HCT116 (cell line): ENCODE measurements at regions not wholly inside any gene's neighbourhood (a gene's known extent, or its start where the extent isn't known, plus 50 kb on each side); places are given as distances from the start of the nearest gene placed in this dataset.

Experiments used
- ATAC-seq: fragments of 200-7000 bp; cut with Tn5 transposase; 2 replicates; pipeline ENCODE4 v1.9.1; 2020; ENCODE audit warnings: mild to moderate bottlenecking, moderate library complexity
- BruUV-seq: library from RNA; stranded (reverse); fragments of 400-500 nt; replicated peaks from 2 replicates; lab custom pipeline; 2021; lab: Mats Ljungman, UMichigan
- CTCF ChIA-PET: fragments of 300-600 bp; sonication (Branson Sonifier 250); formaldehyde crosslinking; loops from one replicate; lab custom pipeline; 2021; ENCODE audit warnings: antibody characterized with exemption; lab: Charles Lee
- POLR2A ChIA-PET: fragments of 300-600, 350-600 bp; sonication (Branson Sonifier 250); formaldehyde crosslinking; loops from one replicate; lab custom pipeline; 2021; ENCODE audit warnings: antibody characterized with exemption; lab: Charles Lee
- RAD21 ChIA-PET, 2 experiments: fragments of 300-600 bp; sonication (Branson Sonifier 250); formaldehyde crosslinking; loops; one replicate each; lab custom pipeline; 2023; ENCODE audit warnings: low total read pairs in 2 of 2; ENCODE audit not compliant: uncharacterized antibody in 2 of 2, unreplicated experiment in 2 of 2, low non-redundant PET in 1 of 2; lab: Charles Lee
- DNase-seq: peaks from one replicate; pipeline ENCODE4 v3.0.0-alpha.2; 2010; ENCODE audit warnings: low read depth, low spot score
- H2AFZ ChIP-seq: fragments of 200-600 bp; shearing (Covaris generic), sonication (generic); 2 replicates; pipeline ENCODE4 v1.6.1; 2017; ENCODE audit warnings: low read depth, mixed run types, mixed read lengths, antibody characterized with exemption, low read length; ENCODE audit not compliant: poor library complexity, severe bottlenecking
- H3K27ac ChIP-seq: 2 replicates; pipeline ENCODE4 v1.5.1; 2012; ENCODE audit warnings: low read depth, low read length
- H3K27me3 ChIP-seq: fragments of 200-600 bp; sonication (generic); 2 replicates; pipeline ENCODE4 v1.6.1; 2016; ENCODE audit warnings: mixed run types, low read length, mixed read lengths; ENCODE audit not compliant: insufficient read depth
- H3K36me3 ChIP-seq, 2 experiments: fragments of 200-500 bp in 1 of 2; fragments of 200-600 bp in 1 of 2; sonication (Bioruptor generic) in 1 of 2; sonication (generic) in 1 of 2; 2 replicates each; pipeline versions ENCODE4 v1.5.1 to v1.6.1; 2014 to 2016; ENCODE audit warnings: low read length in 2 of 2, inconsistent platforms in 1 of 2, mixed read lengths in 1 of 2, mixed run types in 1 of 2; ENCODE audit not compliant: insufficient read depth in 2 of 2, control insufficient read depth in 1 of 2
- H3K4me1 ChIP-seq, 2 experiments: fragments of 200-600 bp in 1 of 2; sonication (generic) in 1 of 2; 2 replicates each; pipeline versions ENCODE4 v1.5.1 to v1.6.1; 2012 to 2017; ENCODE audit warnings: low read length in 2 of 2, inconsistent platforms in 1 of 2, mild to moderate bottlenecking in 1 of 2, mixed read lengths in 1 of 2, mixed run types in 1 of 2, moderate library complexity in 1 of 2; ENCODE audit not compliant: insufficient read depth in 2 of 2, control insufficient read depth in 1 of 2
- H3K4me2 ChIP-seq: fragments of 200-600 bp; sonication (generic); 2 replicates; pipeline ENCODE4 v1.6.1; 2017; ENCODE audit warnings: mixed run types, low read length, mixed read lengths
- H3K4me3 ChIP-seq, 2 experiments: fragments of 200-600 bp in 1 of 2; sonication (generic) in 1 of 2; replicated peaks in 1 of 2; 2 replicates each; pipeline ENCODE4 v1.5.1; 2011 to 2016; ENCODE audit warnings: low read length in 2 of 2, control low read depth in 1 of 2, low read depth in 1 of 2, mild to moderate bottlenecking in 1 of 2, mixed read lengths in 1 of 2, mixed run types in 1 of 2
- H3K79me2 ChIP-seq: fragments of 200-600 bp; sonication (generic); 2 replicates; pipeline ENCODE4 v1.6.1; 2017; ENCODE audit warnings: mild to moderate bottlenecking, mixed run types, low read length, moderate library complexity, mixed read lengths; ENCODE audit not compliant: insufficient read depth
- H3K9ac ChIP-seq: fragments of 200-600 bp; sonication (generic); 2 replicates; pipeline ENCODE4 v1.6.1; 2016; ENCODE audit warnings: low read length, mixed read lengths
- H3K9me2 ChIP-seq: fragments of 200-600 bp; sonication (generic), shearing (Covaris generic); 2 replicates; pipeline ENCODE4 v1.6.1; 2017; ENCODE audit warnings: mixed run types, mild to moderate bottlenecking, moderate library complexity; ENCODE audit not compliant: insufficient read depth
- H3K9me3 ChIP-seq, 2 experiments: fragments of 200-500 bp in 1 of 2; fragments of 200-600 bp in 1 of 2; sonication (Bioruptor generic) in 1 of 2; sonication (generic) in 1 of 2; 2 replicates each; pipeline ENCODE4 v1.6.1; 2014 to 2017; ENCODE audit warnings: low read length in 2 of 2, mixed read lengths in 2 of 2, inconsistent platforms in 1 of 2, low read depth in 1 of 2, mild to moderate bottlenecking in 1 of 2, mixed run types in 1 of 2, moderate library complexity in 1 of 2; ENCODE audit not compliant: control insufficient read depth in 1 of 2, insufficient read depth in 1 of 2
- H4K20me1 ChIP-seq: fragments of 200-600 bp; sonication (generic), shearing (Covaris generic); 2 replicates; pipeline ENCODE4 v1.6.1; 2017; ENCODE audit warnings: mixed run types, mild to moderate bottlenecking, moderate library complexity; ENCODE audit not compliant: insufficient read depth
- JUND ChIP-seq: IDR thresholded peaks from 2 replicates; pipeline ENCODE4 v1.6.1; 2012
- POLR2AphosphoS5 ChIP-seq: IDR thresholded peaks from 2 replicates; pipeline ENCODE4 v1.6.1; 2011; ENCODE audit warnings: mild to moderate bottlenecking, low read depth, low read length, moderate library complexity
- SIN3A ChIP-seq: IDR thresholded peaks from 2 replicates; pipeline ENCODE4 v1.6.1; 2012; ENCODE audit warnings: low read depth
- SRF ChIP-seq: IDR thresholded peaks from 2 replicates; pipeline ENCODE4 v1.6.1; 2012; ENCODE audit warnings: low read depth
- ZNF274 ChIP-seq: fragments of 200-500 bp; sonication (Bioruptor generic); IDR thresholded peaks from 2 replicates; pipeline ENCODE4 v1.6.1; 2014; ENCODE audit warnings: mild to moderate bottlenecking, low read depth, low read length, inconsistent platforms
- intact Hi-C: fragments of 100-400 bp; cut with micrococcal nuclease; formaldehyde crosslinking; loops from 2 replicates; pipeline ENCODE4 v1.10.0; 2022

- no peaks in the 10 kb centered on the region for H3K9me2 ChIP-seq
- no peak overlapping the region for H3K4me2 ChIP-seq
- ChIA-PET POLR2A (no interaction called here), RAD21 (no interaction called here), CTCF (no interaction called here)
- no TSS peak for BruUV-seq
- no peaks in the 10 kb centered on the region for H3K79me2 ChIP-seq
- H3K9me3 ChIP-seq = peaks cover 3 to 21% of the 10 kb centered on the region in 2 experiments; a peak in 2 of 4 replicates
- DNase-seq = no peak
- no peaks in the 10 kb centered on the region for H4K20me1 ChIP-seq
- H3K36me3 ChIP-seq = no peaks in the 10 kb centered on the region
- no peaks in the 10 kb centered on the region for H3K4me1 ChIP-seq
- no peak overlapping the region for H3K9ac ChIP-seq
- H3K27ac ChIP-seq = no peak overlapping the region
- intact Hi-C loops = no loop called here
- TF ChIP-seq ZNF274 (no peak), JUND (no peak), POLR2AphosphoS5 (no peak)
- H3K4me3 ChIP-seq = no peak overlapping the region
- no peaks in the 10 kb centered on the region for H3K27me3 ChIP-seq
- no peak overlapping the region for H2AFZ ChIP-seq
- ATAC-seq = no peak
Observed at GRCh38 chr7:68503400-68503799, 1094.9 kb upstream of the AUTS2 start.

DNA sequence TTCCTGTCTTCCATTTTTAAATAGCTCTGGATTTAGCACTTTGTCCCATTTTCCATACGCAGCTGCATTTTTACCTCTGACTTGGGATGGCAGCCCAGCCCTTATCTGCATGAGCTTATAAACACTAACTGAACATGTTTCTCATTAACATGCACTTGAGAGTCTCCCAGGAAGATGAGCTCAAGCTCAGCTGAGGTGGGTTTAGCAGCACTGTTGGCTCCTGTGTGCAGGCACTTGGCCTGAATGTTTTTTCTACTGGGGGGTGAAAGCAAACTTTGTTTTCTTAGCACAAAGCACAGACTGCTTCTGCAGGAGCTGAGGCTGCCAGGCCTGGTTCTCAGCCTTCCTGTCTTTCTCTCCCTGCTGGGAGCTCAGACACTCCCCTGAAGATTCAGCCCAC, 1093.6 kb upstream of the AUTS2 start:
- Histone ChIP-seq H3K4me2 (no peak overlapping the region), H3K27me3 (no peaks in the 10 kb centered on the region), H3K4me3 (no peak overlapping the region), H3K9me3 (peaks cover 3 to 25% of the 10 kb centered on the region in 2 experiments; a peak in 2 of 4 replicates), H3K9me2 (no peaks in the 10 kb centered on the region), H2AFZ (no peak overlapping the region), H4K20me1 (no peaks in the 10 kb centered on the region), H3K9ac (no peak overlapping the region), H3K79me2 (no peaks in the 10 kb centered on the region), H3K27ac (no peak overlapping the region), H3K4me1 (no peaks in the 10 kb centered on the region), H3K36me3 (no peaks in the 10 kb centered on the region)
- ChIA-PET CTCF (no interaction called here), RAD21 (no interaction called here), POLR2A (no interaction called here)
- TF ChIP-seq SIN3A (no peak), SRF (no peak)
- ATAC-seq = no peak
- no peak for DNase-seq
- no TSS peak for BruUV-seq
- intact Hi-C loops = no loop called here
